ENCODE measurements at regions not wholly inside any gene's neighbourhood (a gene's known extent, or its start where the extent isn't known, plus 50 kb on each side); places are given as distances from the start of the nearest gene placed in this dataset.

- no peak for DNase-seq
Measured at GRCh38 chr12:107533218-107533617, 152.4 kb upstream of the PWP1 start.

GRCh38 chr12:107536613-107537012, 149.0 kb upstream of the PWP1 start:
- DNase-seq, result no peak

- DNase-seq, result no peak
Measured at GRCh38 chr12:107537464-107538119, 148.0 kb upstream of the PWP1 start.

DNA sequence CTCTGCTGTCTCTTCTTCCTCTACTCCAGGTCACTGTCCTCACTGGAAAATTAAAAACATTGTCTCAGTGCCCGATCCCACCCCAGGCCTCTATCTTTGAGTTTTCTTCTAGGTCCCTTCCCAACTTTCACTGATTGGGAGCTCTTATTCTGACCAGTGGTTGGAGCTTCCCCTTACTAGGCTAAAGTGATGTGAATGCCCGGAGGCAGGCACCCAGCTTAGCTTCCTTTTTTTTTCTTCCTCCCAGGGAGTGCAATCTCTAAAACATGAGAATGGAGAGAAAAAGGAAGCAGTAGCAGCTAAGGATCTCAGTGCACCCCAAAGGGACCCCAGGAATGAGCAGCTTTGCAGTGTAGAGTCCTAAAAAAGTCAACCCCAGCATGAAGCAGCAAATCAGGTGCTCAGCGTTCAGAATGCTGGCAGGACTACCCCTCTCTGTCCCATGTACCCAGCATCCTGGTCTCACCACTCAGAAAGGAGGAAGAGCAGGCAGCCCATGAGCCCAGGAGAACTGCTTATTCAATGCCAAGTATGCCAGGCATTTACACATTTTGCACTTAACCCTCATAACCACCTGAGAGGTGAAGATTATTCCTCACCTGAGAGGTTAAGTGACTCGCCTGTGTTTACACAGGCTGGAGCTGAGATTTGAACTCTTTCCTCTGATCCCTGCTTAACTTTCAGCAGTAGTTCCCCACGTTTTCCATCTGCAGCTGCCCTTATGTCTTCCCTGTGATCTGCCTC, 146.2 kb upstream of the PWP1 start:
- no peak for DNase-seq

DNA sequence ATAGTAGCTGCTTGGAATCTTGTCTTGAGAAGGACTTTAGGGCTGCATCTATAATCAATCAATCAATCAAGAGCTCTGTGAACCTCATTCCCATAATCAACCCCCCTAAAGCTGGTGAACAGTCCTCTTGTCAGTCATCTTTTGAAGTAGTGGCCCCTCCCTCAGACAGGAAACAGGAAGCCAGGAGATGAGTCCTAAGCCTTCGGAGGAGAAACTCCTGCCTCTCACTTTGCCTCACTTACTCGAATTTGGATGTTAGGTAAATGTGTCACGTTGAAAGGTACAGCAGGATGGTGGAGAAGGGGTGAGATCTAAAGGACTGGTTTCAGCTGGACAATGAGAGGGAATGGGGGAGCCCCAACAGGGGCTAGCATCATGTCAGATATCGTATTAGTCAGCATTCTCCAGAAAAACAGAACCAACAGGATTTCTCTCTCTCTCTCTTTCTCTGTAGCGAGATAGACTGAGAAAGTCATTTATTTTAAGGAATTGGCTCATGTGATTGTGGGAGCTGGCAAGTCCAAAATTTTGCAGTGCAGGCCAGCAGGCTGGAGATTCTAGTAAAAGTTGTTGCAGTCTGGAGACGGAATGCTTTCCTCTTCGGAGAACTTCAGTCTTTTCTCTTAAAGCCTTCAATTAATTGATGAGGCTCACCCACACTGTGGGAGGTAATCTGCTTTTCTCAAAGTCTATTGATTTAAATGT, 144.4 kb upstream of the PWP1 start:
- DNase-seq, result no peak

DNA sequence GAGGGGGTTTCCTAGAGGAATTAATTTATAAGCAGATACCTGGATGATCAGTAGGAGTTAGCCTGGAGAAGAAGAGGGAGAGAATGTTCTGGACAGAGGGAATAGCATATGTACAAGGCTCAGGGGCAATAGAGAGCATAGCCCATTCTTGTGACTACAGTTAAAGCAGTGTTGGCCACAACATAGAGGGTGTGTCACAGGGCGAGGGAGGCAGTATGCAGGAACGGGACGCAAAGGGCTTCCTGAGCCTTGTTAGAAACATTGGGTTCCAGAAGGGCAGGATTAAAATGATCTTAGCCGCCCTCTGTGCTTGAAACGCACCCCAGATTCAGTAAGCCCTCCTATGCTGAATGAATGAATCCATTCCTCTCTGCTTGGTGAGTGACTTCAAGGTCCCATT, 142.2 kb upstream of the PWP1 start:
- DNase-seq, result no peak

DNA sequence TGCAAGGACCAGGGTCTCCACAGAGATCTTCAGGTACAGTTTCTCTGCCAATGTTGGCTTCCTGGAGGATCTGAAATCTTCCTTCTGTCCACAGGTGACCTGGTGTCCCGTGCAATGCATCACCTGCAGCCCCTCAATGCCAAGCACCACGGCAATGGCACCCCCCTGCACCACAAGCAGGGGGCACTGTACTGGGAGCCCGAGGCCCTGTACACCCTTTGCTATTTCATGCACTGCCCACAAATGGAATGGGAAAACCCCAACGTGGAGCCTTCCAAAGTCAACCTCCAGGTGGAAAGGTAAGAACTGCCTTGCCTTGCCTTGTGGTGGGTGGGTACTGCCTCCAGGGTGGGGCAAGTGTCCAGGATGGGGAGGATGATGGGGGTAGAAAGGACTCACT, 141.8 kb upstream of the PWP1 start:
- DNase-seq, result no peak

- DNase-seq, result no peak
Measured at GRCh38 chr12:107544937-107545336, 140.7 kb upstream of the PWP1 start.

DNA sequence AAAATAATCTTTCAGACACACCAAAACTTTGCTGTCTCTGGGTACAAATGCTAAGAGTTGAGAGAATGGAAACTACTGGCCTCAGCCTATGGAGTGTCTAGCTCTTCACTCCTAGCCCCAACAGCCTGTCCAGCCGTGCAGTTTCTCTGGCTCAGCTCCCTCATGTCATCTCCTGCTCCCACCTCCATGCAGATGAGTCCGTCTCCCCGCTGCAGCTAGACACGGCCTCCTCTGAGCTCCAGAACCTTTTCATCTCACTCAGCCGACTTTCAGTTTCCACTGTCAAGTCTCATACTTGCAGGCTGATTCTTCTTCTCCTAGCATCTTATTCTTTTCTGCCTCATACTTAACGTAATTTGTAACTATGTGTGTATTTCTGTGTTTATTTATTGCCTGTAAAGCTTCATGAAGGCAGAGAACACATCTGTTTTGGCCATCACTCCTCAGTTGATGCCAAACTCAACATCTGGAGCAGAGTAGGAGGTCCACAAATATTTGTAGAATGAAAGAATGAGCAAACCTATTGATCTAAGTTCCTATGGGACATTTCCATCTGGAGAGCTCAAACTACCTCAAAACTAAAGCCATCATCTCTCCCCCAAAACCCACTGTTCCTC, 139.8 kb upstream of the PWP1 start:
- no peak for DNase-seq

DNA sequence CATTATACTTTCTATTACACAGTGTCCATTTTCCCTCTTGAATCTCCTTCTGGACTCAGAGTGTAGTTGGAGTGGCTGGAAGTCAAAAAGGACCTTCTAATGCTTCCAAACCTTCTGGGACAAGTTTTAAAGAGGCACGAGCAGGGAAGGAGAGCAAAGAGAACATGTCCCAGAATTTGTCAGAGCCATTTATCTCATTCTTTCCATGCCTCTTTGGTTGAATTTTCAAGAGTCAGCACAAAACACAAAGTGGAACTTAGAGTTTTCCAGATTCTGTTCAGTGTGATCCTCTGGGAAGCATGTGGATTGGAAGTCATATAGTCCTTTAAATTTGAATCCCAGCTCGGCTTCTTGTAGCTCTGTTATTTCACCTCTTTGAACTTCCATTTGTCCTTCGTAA, 138.2 kb upstream of the PWP1 start:
- no peak for DNase-seq

DNA sequence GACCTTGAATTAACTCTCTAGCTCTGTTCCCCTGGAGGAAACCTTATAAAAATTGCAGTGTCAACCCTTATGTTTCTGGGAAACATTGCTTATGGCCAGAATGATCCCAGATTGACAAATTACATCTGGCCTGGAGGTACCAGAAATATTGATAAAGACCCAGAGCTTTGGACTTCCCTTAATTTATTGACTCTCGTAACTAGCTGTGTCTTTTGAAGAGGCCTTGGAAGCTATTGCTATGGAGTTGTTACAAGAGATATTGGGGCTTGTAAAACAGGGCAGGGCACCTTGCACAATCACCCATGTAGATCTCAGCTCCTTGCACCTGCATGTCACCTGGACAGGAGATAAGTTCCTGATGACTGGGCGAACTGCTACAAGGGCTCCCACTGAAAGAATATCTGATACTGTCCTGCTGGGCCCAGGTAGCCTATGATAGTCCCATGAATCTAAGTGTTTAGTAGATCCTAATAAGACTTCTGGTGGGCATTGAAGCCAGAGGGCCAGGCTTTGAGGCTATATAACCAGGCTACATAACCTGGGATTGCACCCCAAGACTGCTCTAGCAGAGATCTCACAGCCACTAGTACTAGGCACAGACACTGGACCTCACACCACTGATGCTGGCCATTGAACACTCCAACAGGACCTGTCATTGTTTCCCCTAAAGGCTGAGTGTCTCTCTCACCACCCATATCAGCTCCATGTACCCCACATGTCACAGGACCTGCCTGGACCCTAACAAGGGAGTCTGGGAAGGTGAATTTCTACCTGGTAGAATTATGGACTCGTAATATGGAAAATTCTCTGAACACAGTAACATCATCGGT, 135.7 kb upstream of the PWP1 start:
- no peak for DNase-seq

DNA sequence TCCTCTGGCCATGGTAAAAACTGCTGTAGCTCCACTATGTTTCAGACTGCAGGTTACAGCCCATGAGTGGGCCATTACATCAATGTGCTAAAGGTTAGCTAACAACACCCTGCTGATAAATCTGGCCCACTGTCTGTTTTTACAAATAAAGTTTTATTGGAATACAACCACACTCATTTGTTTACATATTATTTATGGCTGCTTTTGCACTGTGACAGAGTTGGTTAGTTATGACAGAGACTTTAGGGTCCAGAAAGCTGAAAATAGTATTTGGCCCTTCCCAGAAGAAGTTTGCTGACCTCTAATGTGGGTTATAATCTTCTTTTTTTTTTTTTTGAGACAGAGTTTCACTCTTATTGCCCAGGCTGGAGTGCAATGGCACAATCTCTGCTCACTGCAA, 134.2 kb upstream of the PWP1 start:
- no peak for DNase-seq

DNA sequence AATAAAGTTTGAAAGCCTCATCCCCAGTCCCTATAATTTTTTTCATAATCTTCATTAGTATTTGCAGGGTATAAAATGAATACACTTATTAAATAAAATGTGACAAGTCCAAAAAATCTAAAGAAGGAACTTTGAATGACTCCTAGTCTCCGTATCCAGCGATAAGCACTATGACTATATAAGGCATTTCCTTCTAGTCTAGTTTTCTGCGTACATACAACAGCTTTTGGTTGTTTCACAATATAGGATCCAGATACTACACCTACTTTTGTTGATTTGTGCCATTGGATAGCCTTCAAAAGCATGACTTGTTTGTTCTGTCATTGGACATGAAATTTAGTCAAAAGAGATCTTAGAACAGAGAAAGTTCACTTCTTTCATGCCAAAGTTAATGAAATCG, 133.3 kb upstream of the PWP1 start:
- no peak for DNase-seq

- DNase-seq, result no peak
Measured at GRCh38 chr12:107553211-107553765, 132.3 kb upstream of the PWP1 start.

DNA sequence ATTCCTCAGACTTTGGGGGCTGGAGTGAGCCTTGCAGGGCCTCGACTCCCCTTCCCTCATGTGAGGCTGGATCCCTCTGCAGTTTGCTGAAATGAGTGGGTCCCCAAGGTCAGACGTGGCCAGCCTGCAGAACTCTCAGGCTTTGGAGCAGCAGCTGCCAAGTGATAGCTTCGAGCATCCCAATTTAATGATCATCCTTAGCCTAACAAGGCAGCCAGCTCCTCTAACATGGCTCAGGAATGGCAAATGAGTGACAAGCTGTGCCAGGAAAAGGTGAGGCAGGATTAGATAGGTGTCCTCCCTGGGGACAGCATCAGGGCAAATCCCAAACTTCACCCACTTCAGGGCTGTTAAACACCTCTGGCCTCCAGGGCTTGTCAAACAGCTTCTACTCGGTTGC, 130.7 kb upstream of the PWP1 start:
- no peak for DNase-seq

DNA sequence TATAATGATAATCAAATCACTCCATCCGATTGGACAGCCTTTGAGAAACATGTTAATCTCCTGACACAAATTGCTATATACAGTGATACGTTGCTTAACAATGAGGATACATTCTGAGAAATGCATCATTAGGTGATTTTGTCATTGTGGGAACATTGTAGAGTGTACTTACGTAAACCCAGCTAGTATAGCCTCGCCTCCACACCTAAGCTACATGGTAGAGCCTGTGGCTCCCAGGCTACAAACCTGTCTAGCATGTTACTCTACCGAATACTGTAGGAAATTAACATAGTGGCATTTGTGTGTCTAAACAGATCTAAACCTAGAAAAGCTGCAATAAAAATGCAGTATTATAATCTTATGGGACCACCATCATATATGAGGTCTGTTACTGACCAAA, 128.6 kb upstream of the PWP1 start:
- DNase-seq, result no peak

- DNase-seq, result no peak
Measured at GRCh38 chr12:107557589-107558100, 128.0 kb upstream of the PWP1 start.

GRCh38 chr12:107558141-107558815, 127.3 kb upstream of the PWP1 start:
- DNase-seq, result no peak

DNA sequence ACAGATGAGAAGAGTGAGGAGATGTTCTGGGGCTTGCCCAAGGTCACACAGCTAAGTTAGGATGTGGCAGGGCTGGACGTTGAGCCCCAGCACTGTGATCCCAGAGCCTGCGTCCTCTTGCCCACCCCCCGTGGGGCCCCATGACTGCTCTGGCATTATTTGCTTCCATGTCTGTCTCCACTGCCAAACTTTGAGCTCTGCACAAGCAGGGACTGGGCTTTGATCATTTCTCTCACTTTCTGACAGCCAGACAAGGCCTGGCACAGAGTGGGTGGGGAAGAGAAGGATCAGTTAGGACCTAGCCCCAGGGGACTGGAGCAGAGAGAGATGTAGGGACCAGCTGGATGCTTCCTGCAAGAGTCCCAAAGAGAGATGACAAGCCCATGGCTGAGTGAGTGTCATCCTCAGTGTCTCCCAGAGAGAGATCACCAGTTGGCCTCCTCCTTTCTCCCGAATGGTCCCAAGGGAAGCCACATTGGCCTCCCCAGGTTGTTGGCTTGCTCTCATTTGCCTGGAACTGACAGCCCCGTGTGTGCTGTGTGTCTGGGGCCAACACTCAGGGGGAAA, 126.7 kb upstream of the PWP1 start:
- DNase-seq, result no peak

DNA sequence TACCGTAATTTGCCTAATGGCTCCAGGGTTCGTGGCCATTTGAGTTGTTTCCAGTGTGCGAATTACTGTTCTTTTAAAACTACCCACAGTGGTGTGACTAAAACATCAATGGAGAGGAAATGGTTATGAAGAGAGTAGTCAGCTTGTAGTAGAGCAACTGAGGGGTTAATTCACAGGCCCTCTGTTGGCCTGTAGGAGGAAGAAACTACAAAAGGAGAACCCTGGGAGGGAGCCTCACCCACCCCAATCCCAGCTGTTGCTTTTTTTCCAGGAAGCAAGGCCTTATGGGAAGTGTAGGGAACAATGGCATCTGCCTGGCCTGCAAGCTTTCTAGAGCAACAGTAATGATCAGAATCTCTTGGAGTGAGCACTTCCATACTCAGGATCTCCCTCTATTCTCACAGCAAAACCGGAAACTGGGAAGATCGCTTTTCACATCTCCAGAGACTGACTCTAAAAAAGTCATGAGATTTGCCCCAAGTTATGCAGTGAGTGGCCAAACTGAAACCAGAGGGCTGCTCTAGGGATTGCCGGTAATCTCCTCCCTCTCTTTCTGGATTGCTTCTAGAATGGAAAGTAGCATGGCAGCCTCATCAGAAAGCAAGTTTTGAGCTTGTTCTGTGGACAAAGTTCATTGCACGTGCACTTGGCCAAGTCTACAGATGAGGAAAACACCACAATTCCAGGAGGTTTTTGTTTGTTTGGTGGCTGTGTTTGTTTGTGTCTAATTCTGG, 125.3 kb upstream of the PWP1 start:
- DNase-seq, result no peak

GRCh38 chr12:107560899-107561285, 124.7 kb upstream of the PWP1 start:
- DNase-seq, result no peak

Measured in T-helper 1 cell (primary cell).